NCI-H2227 treated with DMSO at 0.1 percent for 48 hours (cell line): ENCODE measurements at regions not wholly inside any gene's neighbourhood (a gene's known extent, or its start where the extent isn't known, plus 50 kb on each side); places are given as distances from the start of the nearest gene placed in this dataset.
"Not testable (repeated sequence)": the region's sequence is repeated elsewhere in the genome, so short reads cannot be mapped to it uniquely, and the experiment has no call there.

ENCODE experiments used
- DNase-seq: peaks from one replicate; lab custom pipeline; 2025; lab: John Stamatoyannopoulos, UW

DNA sequence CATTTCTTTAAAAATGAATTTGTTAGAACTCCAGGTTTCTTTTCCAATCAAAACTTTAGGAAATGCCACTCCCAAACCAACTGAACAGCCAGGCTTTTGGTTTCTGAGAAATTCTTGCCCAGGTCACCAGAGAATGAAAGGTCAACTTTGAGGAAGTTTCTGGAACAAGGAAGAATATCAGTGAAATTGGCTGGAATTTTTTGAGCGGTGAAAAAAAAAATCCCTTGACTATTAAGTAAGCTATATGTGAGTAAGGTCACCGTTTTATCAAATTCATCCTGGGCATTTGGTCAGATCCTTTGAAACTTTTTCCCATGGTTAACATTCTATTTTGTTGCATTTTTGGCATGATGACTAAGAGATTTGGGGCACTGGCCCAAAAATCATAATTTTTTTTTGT, 469.3 kb downstream of the LTN1 start:
- no peak for DNase-seq

DNA sequence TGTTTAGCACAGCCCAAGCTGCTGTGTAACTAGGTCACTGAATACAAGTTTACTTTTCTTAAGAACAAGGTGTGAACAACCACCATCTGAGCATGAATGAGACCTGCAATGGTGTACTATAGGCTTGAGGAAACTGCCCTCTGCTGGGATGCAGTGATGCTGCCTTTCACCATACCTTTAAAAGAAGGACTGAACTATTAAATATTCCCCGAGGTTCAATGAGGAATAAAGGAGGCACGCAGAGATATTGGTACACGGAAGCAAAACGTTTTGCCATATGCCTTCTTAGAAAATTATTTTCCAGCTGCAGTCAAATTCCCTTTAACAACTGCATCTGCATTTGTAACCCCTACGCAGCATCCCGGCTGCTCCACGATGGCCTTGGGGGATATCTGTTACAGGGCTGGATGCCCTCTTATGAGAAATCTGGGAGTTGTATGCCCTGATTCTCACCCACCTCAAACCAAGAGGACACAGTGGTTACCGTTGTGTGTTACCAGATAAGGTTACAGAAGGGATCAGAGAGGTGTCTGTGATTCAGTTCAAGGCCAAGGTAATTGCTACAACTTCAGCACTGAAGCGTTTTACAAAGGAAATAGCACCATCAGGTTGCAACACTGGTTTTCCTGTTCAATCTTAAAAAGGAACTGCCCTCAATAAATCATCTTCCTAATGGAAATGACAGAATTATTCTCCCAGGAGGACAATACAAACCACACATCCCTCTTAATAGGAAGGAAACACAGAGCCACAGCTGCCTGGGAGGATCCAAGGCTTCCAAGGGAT, 470.5 kb downstream of the LTN1 start:
- no peak for DNase-seq

DNA sequence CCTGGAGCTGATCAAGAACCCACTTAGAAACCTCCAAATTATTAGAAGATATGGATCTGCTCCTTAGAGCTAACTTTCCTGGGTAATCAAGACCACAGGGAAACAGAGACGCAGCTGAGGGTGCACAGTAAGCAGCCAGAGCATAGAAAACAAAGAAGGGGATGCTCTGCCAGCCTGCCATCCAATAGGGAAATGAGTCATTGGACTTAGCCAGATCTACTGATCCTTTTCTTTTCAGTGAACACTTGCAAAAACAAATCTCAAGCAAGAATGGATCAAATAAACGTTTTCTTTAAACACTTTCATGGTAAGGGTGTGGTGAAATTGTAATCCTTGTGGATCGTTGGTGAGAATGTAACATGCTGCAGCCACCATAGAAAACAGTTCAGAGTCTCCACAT, 474.0 kb downstream of the LTN1 start:
- no peak for DNase-seq

- no peak for DNase-seq
Measured at GRCh38 chr21:28516991-28517592, 475.6 kb downstream of the LTN1 start.

- no peak for DNase-seq
Measured at GRCh38 chr21:28516021-28516420, 476.7 kb downstream of the LTN1 start.

GRCh38 chr21:28513428-28513827, 479.2 kb downstream of the LTN1 start:
- no peak for DNase-seq

DNA sequence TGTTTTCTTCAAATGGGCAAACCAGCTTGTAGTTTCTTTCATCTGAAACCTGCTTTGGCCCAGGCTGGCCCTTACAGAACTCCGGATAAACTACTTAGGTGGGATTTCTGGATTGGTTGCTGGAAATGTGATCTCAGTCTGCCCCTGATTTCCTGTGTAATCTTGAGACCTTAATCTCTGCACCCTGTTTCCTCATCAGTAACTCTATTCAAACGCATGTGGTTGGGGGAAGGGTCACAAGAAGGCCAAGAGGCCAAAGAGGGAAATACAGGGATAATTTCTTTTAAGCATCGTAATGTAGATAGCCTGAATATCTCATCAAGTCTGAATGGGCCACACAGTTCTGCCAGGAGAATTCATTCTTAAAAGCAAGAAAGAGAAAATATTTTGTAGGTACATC, 483.6 kb downstream of the LTN1 start:
- no peak for DNase-seq

GRCh38 chr21:28508126-28508525, 484.6 kb downstream of the LTN1 start:
- DNase-seq: no peak

GRCh38 chr21:28496517-28496916, 496.2 kb downstream of the LTN1 start:
- DNase-seq: no peak

- no peak for DNase-seq
Measured at GRCh38 chr21:28492127-28492526, 500.6 kb downstream of the LTN1 start.

DNA sequence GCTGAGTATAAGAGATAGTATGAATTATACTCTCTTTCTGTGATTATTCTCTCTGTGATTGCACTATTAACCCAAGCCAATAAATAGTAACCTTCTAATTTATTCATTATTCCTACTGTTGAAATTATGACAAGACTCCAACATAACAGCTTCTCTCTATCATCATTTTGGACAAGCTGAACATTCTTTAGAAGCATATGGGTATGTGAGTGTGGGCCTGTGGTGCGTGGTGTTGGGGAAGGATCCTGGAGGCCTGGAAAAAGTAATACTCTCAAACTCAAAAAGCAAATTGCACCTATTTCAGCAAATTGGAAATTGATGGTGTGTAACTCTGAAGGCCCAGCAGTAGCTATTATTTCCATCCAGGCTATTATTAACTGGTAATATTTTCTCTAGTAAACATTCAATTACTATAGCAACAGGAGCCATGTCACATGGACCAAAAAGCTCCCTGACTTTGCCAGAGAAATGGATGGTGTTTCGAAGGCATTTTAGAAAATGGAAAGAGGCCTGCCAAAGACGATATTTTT, 502.8 kb downstream of the LTN1 start:
- DNase-seq: no peak

DNA sequence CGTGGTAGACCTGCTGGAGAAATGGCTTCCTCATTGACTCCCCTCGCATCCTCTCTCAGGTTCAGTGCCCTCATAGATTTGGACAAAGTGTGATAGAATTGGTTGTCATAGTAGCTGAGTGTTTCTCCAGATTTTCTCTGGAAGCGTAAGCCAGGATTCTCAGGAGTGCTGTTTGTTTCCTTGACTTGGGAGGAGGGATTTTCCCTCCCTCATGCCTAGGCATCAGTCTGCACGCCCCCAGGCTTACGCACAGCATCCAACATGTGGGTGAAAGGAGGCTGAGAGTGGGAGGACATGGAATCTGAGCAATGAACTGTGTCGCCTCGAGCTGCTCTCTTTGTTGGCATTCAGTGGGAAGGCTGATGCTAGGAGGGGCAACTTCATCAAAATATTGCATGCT, 503.5 kb downstream of the LTN1 start:
- DNase-seq: no peak

DNA sequence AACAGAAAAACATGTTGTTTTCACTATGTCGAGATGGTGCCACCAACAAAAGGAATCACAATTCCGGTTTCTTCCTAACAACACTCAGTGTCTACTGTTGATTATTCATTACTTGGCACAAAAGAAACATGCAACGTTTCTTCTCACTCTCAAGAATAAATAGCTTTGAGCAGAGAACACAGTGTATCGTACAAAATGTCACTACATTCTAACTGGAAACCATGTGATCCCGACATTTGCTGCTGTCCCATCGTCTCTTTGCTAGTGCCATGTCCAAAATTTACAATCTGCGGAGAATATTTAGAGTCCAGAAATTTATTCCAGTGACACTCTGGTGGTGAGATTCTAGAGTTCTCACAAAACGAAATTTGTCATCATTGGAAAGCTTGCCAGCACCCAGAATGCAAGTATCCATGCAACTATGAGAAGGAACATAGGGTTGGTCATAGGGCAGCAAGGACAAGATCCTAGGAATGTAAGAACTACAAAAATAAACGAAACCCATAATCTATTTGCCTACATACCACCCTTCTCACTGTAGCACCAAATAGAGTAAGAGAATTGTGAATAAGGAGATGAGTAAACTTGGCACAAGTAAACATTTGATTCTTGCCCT, 505.1 kb downstream of the LTN1 start:
- no peak for DNase-seq

GRCh38 chr21:28485301-28486022, 507.2 kb downstream of the LTN1 start:
- no peak for DNase-seq

GRCh38 chr21:28483301-28484035, 509.2 kb downstream of the LTN1 start:
- DNase-seq: no peak

DNA sequence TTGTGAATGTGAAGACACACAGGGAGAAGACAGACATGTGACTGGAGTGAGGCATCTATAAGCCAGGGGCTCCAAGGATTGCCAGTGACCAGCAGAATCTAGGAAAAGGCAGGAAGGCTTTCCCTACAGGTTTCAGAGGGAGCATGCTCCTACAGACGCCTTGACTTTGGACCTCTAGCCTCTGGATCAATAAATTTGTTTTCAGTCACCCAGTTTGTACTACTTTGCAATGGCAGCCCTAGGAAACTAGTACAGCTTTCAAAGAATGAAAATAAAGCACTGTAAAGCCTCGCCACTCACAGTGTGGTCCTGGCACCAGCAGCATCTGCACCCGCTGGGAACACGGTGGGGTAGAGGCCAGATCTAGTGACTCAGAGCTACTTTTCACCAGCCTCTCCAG, 510.0 kb downstream of the LTN1 start:
- no peak for DNase-seq

- no peak for DNase-seq
Measured at GRCh38 chr21:28480470-28480869, 512.2 kb downstream of the LTN1 start.

DNA sequence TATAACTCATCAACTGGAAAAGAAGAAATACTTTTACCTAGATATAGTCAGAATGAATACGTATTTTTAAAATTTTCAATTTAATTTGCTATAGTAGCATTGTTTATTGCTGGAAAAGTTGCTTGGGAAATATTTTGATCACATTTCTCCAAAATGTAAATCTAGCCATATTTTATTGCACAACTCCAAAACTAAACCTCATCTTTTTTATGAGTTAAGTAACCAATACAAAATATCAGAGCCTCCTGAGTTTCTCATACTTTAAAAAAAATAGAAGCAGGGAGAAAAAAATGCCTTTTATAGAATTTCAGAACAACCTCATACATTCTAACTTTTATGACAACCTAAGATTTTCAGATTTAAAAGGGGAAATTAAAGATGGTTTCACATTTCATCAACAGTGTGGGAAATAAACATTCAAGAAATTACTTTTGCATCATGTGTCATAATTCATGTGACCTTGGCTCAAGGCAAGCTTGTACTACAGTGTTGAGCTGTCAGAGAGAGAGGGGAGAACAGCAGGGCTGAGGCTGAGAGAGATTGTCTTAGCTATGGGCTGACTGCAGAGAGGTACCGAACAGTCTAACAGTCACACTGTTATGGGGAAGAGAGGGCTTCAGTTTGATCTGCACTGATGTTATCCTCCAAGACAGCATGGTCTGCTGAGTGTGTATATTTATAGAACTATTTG, 519.0 kb downstream of the LTN1 start:
- no peak for DNase-seq

GRCh38 chr21:28472543-28472942, 520.1 kb downstream of the LTN1 start:
- not testable (repeated sequence) for DNase-seq

GRCh38 chr21:28464988-28465387, 527.7 kb downstream of the LTN1 start:
- DNase-seq: no peak

DNA sequence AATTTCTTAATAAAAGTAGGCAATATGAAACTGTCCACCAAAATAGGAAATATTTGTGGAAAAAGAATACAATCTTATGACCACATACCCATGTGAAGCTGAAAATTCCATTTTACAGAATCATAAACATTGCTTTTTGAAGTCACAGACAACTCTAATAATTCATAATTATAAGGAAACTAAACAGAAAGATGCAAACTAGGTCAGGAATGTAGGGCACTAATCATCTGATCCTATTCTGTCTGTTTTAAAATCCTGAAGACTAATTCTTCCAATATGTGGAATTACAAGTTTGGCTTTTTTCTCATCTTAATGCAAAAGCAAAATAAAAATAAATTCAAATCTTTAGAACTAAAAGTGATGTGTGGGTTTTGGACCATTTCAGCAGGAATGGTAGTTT, 528.6 kb downstream of the LTN1 start:
- no peak for DNase-seq
